HepG2 (cell line): ENCODE measurements at regions not wholly inside any gene's neighbourhood (a gene's known extent, or its start where the extent isn't known, plus 50 kb on each side); places are given as distances from the start of the nearest gene placed in this dataset.

Experiments
- ATAC-seq: fragments of 200-7000 bp; cut with Tn5 transposase; 3 replicates; pipeline ENCODE4 v1.9.1; 2020; ENCODE audit warnings: mild to moderate bottlenecking, moderate library complexity
- BruUV-seq: library from RNA; stranded (reverse); fragments of 400-500 nt; replicated peaks from 2 replicates; lab custom pipeline; 2021; lab: Mats Ljungman, UMichigan
- CTCF ChIA-PET: fragments of 300-600 bp; formaldehyde crosslinking; extraction: SDS; loops from one replicate; lab custom pipeline; 2021; ENCODE audit warnings: low total read pairs, inconsistent platforms, low intra/inter-chr PET ratio; lab: Yijun Ruan, JAX
- POLR2A ChIA-PET: fragments of 350-600 bp; sonication (Branson Sonifier 250); formaldehyde crosslinking; loops from one replicate; lab custom pipeline; 2020; ENCODE audit warnings: antibody characterized with exemption, inconsistent platforms; lab: Yijun Ruan, JAX
- DNase-seq: peaks from one replicate; pipeline ENCODE4 v3.0.0-alpha.2; 2015; ENCODE audit warnings: low spot score
- FAIRE-seq: peaks from 3 replicates; lab custom pipeline; 2011; peaks lifted over from hg19 to GRCh38; lab: Jason Lieb, UNC
- H2AFZ ChIP-seq: one replicate; pipeline ENCODE4 v1.6.1; 2011; ENCODE audit warnings: low read length, inconsistent platforms
- H3K27ac ChIP-seq: fragments of 300-600 bp; 3 replicates; pipeline ENCODE4 v1.8.0; 2011; ENCODE audit warnings: mixed run types, mild to moderate bottlenecking, mixed read lengths, low read length, inconsistent platforms; ENCODE audit not compliant: insufficient read depth; ENCODE audit errors: extremely low read length
- H3K27me3 ChIP-seq, 2 experiments: fragments of 200-600 bp in 1 of 2; 2 replicates in 1 of 2; 3 replicates in 1 of 2; pipeline versions ENCODE4 v1.6.0 to v1.8.0; 2011; ENCODE audit warnings: low read length in 2 of 2, mild to moderate bottlenecking in 2 of 2, moderate library complexity in 2 of 2, inconsistent platforms in 1 of 2; ENCODE audit not compliant: insufficient read depth in 2 of 2, control insufficient read depth in 1 of 2
- H3K36me3 ChIP-seq, 2 experiments: fragments of 200-600 bp in 1 of 2; replicated peaks in 1 of 2; 2 replicates in 1 of 2; 3 replicates in 1 of 2; pipeline versions ENCODE4 v1.5.1 to v1.8.0; 2011; ENCODE audit warnings: low read length in 2 of 2, inconsistent platforms in 1 of 2; ENCODE audit not compliant: insufficient read depth in 2 of 2, control insufficient read depth in 1 of 2
- H3K4me1 ChIP-seq: 2 replicates; pipeline ENCODE4 v1.5.1; 2012; ENCODE audit warnings: low read length, inconsistent platforms; ENCODE audit not compliant: insufficient read depth
- H3K4me2 ChIP-seq: 2 replicates; pipeline ENCODE4 v1.6.0; 2011; ENCODE audit warnings: low read depth, low read length, inconsistent platforms
- H3K4me3 ChIP-seq, 3 experiments: fragments of 200-600 bp in 1 of 3; sonication (generic), shearing (Covaris generic) in 1 of 3; replicated peaks in 1 of 3; 2 replicates each; pipeline ENCODE4 v1.5.1; 2011 to 2016; ENCODE audit warnings: low read length in 3 of 3, inconsistent platforms in 2 of 3, low read depth in 2 of 3, mild to moderate bottlenecking in 2 of 3, control low read depth in 1 of 3, mixed read lengths in 1 of 3; ENCODE audit not compliant: insufficient read depth in 1 of 3
- H3K79me2 ChIP-seq: one replicate; pipeline ENCODE4 v1.6.1; 2011; ENCODE audit warnings: low read length, inconsistent platforms; ENCODE audit not compliant: insufficient read depth
- H3K9ac ChIP-seq: 2 replicates; pipeline ENCODE4 v1.6.0; 2011; ENCODE audit warnings: mild to moderate bottlenecking, low read depth, low read length, inconsistent platforms; ENCODE audit not compliant: insufficient read depth
- H3K9me3 ChIP-seq: 2 replicates; pipeline ENCODE4 v1.5.1; 2012; ENCODE audit warnings: mild to moderate bottlenecking, low read length
- H4K20me1 ChIP-seq: 2 replicates; pipeline ENCODE4 v1.6.0; 2011; ENCODE audit warnings: inconsistent platforms, mild to moderate bottlenecking, low read length, moderate library complexity; ENCODE audit not compliant: insufficient read depth
- CAMTA2 ChIP-seq: sonication (generic); formaldehyde crosslinking; IDR thresholded peaks from 2 replicates; pipeline ENCODE4 v1.4.0; 2020; ENCODE audit warnings: mild to moderate bottlenecking, missing genetic modification reagents, borderline replicate concordance
- CENPX ChIP-seq: sonication (generic); formaldehyde crosslinking; IDR thresholded peaks from 2 replicates; pipeline ENCODE4 v1.9.0; 2021; ENCODE audit warnings: mild to moderate bottlenecking, missing genetic modification reagents, moderate library complexity
- CHD2 ChIP-seq: IDR thresholded peaks from 2 replicates; pipeline ENCODE4 v1.6.1; 2011; ENCODE audit warnings: low read depth, low read length, improper control_type of control experiment
- CSRNP2 ChIP-seq: sonication (generic); formaldehyde crosslinking; conservative IDR thresholded peaks from 2 replicates; pipeline ENCODE4 v1.8.0; 2022; ENCODE audit warnings: low read depth, missing genetic modification reagents
- HCFC1 ChIP-seq: fragments of 150-350 bp; IDR thresholded peaks from 2 replicates; pipeline ENCODE4 v1.6.1; 2014; ENCODE audit warnings: low read depth, low read length
- KLF13 ChIP-seq: sonication (generic); formaldehyde crosslinking; IDR thresholded peaks from 2 replicates; pipeline ENCODE4 v1.4.0; 2020; ENCODE audit warnings: mild to moderate bottlenecking, missing genetic modification reagents
- MEIS1 ChIP-seq: sonication (generic); formaldehyde crosslinking; IDR thresholded peaks from 2 replicates; pipeline ENCODE4 v1.9.0; 2021; ENCODE audit warnings: mild to moderate bottlenecking, missing genetic modification reagents, moderate library complexity, borderline replicate concordance
- MXD4 ChIP-seq: IDR thresholded peaks from 2 replicates; pipeline ENCODE4 v1.6.1; 2016; ENCODE audit warnings: mild to moderate bottlenecking, missing biosample characterization, missing genetic modification reagents
- SP2 ChIP-seq: sonication (generic); formaldehyde crosslinking; IDR thresholded peaks from 2 replicates; pipeline ENCODE4 v1.5.1; 2020; ENCODE audit warnings: mild to moderate bottlenecking, missing genetic modification reagents
- TBX2 ChIP-seq: sonication (generic); formaldehyde crosslinking; IDR thresholded peaks from 2 replicates; pipeline ENCODE4 v1.5.0; 2020; ENCODE audit warnings: missing genetic modification reagents, mild to moderate bottlenecking, borderline replicate concordance
- ZNF557 ChIP-seq: sonication (generic); formaldehyde crosslinking; IDR thresholded peaks from 2 replicates; pipeline ENCODE4 v1.4.0; 2020; ENCODE audit warnings: missing genetic modification reagents
- ZNF577 ChIP-seq: sonication (generic); formaldehyde crosslinking; IDR thresholded peaks from 2 replicates; pipeline ENCODE4 v1.4.0; 2020; ENCODE audit warnings: mild to moderate bottlenecking, low read depth, missing genetic modification reagents, borderline replicate concordance
- ZNF674 ChIP-seq: sonication (generic); formaldehyde crosslinking; IDR thresholded peaks from 2 replicates; pipeline ENCODE4 v1.5.0; 2020; ENCODE audit warnings: low read depth, mild to moderate bottlenecking, missing genetic modification reagents
- WGBS: methylation state at CpG from one replicate; pipeline ENCODE4 v1.1.6; 2017; ENCODE audit warnings: low lambda C conversion rate; 5-methylcytosine and 5-hydroxymethylcytosine counted together
- in situ Hi-C: cut with HindIII; loops from 2 replicates; pipeline ENCODE4 v1.10.0; 2017; ENCODE audit warnings: low pct_unique_long_range_greater_than_20kb; ENCODE audit not compliant: extremely low pct_ligation_motif_present
- intact Hi-C: fragments of 100-400 bp; cut with micrococcal nuclease; formaldehyde crosslinking; loops from one replicate; pipeline ENCODE4 v1.10.0; 2022; ENCODE audit not compliant: unreplicated experiment
- TF ChIP-seq, protein P1 (sequence below): sonication (generic); formaldehyde crosslinking; IDR thresholded peaks from 2 replicates; pipeline ENCODE4 v1.8.1; 2023; ENCODE audit warnings: mild to moderate bottlenecking, inconsistent platforms, moderate library complexity, missing genetic modification reagents, borderline replicate concordance
- TF ChIP-seq, protein P2 (sequence below): sonication (generic); formaldehyde crosslinking; IDR thresholded peaks from 2 replicates; pipeline ENCODE4 v1.5.1; 2020; ENCODE audit warnings: missing genetic modification reagents, mild to moderate bottlenecking, borderline replicate concordance

DNA sequence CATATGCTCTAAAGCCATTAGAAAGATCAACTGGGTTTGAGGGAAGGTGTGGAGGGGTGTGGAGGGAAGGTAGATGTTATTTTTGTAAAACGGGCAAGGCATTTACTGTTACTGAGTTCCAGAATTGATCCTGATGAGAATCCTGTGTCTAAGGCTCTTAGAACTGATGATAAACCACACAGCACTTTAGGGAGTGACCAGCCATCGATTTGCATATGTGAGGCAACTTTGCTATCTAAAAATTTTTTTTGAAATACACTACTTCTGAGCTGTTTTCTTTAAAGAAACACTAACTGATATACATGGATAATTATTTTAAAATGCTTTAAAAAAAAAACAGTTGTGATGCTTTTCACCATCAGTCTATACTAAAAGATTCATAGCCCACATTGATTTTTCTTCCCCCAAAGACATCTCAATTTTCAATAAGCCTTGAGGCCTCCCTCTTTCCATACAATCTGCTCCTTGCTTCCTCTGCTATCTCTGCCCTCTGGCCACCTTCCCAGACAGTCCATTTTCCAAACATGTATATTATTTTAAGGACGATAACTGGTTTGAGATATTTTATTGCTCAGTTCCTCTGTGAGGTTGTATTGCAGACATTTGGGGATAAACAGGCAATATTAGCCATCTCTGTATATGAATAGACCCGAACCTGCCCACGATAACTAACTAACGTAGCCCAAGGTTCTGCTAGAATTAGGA lies 265.9 kb downstream of the EFCAB11 start:
- intact Hi-C loops, result no loop called here
- ATAC-seq (no peak), FAIRE-seq (no peak)
- no peak for TF ChIP-seq SP2 (CRISPR knock-in tag)
- no peak for TF ChIP-seq KLF13
- TF ChIP-seq CHD2, result no peak
- TF ChIP-seq, protein P1, sequence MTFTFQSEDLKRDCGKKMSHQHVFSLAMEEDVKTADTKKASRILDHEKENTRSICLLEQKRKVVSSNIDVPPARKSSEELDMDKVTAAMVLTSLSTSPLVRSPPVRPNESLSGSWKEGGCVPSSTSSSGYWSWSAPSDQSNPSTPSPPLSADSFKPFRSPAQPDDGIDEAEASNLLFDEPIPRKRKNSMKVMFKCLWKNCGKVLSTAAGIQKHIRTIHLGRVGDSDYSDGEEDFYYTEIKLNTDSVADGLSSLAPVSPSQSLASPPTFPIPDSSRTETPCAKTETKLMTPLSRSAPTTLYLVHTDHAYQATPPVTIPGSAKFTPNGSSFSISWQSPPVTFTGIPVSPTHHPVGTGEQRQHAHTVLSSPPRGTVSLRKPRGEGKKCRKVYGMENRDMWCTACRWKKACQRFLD (CRISPR knock-in tag), result no peak
- TF ChIP-seq CENPX (CRISPR knock-in tag), result no peak
- TF ChIP-seq HCFC1, result no peak
- TF ChIP-seq, protein P2, sequence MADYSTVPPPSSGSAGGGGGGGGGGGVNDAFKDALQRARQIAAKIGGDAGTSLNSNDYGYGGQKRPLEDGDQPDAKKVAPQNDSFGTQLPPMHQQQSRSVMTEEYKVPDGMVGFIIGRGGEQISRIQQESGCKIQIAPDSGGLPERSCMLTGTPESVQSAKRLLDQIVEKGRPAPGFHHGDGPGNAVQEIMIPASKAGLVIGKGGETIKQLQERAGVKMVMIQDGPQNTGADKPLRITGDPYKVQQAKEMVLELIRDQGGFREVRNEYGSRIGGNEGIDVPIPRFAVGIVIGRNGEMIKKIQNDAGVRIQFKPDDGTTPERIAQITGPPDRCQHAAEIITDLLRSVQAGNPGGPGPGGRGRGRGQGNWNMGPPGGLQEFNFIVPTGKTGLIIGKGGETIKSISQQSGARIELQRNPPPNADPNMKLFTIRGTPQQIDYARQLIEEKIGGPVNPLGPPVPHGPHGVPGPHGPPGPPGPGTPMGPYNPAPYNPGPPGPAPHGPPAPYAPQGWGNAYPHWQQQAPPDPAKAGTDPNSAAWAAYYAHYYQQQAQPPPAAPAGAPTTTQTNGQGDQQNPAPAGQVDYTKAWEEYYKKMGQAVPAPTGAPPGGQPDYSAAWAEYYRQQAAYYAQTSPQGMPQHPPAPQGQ (CRISPR knock-in tag), result no peak
- TF ChIP-seq TBX2 (CRISPR knock-in tag), result no peak
- TF ChIP-seq CAMTA2, result no peak
- TF ChIP-seq MEIS1 (CRISPR knock-in tag), result no peak
- TF ChIP-seq MXD4 (CRISPR knock-in tag), result no peak
- TF ChIP-seq ZNF577 (CRISPR knock-in tag), result no peak
- no peak for TF ChIP-seq ZNF674
- TF ChIP-seq ZNF557, result no peak
- TF ChIP-seq CSRNP2 (CRISPR knock-in tag), result no peak

More for the DNA sequence above, 265.9 kb downstream of the EFCAB11 start:
- Histone ChIP-seq H3K9me3 (peaks cover 8% of the 10 kb centered on the region; the same call in 1 of the 2 replicates), H3K27me3 (peaks cover 0 to 3% of the 10 kb centered on the region in 2 experiments; a peak in 1 of 5 replicates), H3K36me3 (no peaks in the 10 kb centered on the region), H3K4me1 (no peaks in the 10 kb centered on the region), H3K27ac (no peak overlapping the region), H4K20me1 (no peaks in the 10 kb centered on the region), H3K79me2 (no peaks in the 10 kb centered on the region), H3K9ac (no peak overlapping the region), H3K4me3 (no peak overlapping the region), H2AFZ (no peak overlapping the region), H3K4me2 (no peak overlapping the region)
- 31% methylated on average over 6 of the region's 6 CpGs for WGBS
- ChIA-PET POLR2A (no interaction called here), CTCF (no interaction called here)
- no peak for DNase-seq
- in situ Hi-C loops, result no loop called here
- no TSS peak for BruUV-seq
